Neural cell (in vitro differentiated cells): ENCODE measurements at regions not wholly inside any gene's neighbourhood (a gene's known extent, or its start where the extent isn't known, plus 50 kb on each side); places are given as distances from the start of the nearest gene placed in this dataset.

ENCODE experiments used
- H2AFZ ChIP-seq: fragments of 200-600, 300-800 bp; sonication (generic), shearing (Covaris generic); 2 replicates; pipeline ENCODE4 v1.6.0; 2014; ENCODE audit warnings: low read depth, mild to moderate bottlenecking, antibody characterized with exemption, low read length, moderate library complexity
- H3F3A ChIP-seq: fragments of 200-600 bp; shearing (Covaris generic); 2 replicates; pipeline ENCODE4 v1.6.1; 2016; ENCODE audit warnings: mild to moderate bottlenecking, moderate library complexity, mixed read lengths, antibody characterized with exemption, low read length; ENCODE audit not compliant: insufficient read depth, poor library complexity, severe bottlenecking
- H3K27ac ChIP-seq: fragments of 200-600, 300-800 bp; sonication (generic), shearing (Covaris generic); 2 replicates; pipeline ENCODE4 v1.5.1; 2014; ENCODE audit warnings: mild to moderate bottlenecking, low read length, moderate library complexity
- H3K27me3 ChIP-seq: fragments of 300-800, 200-600 bp; sonication (generic), shearing (Covaris generic); 2 replicates; pipeline ENCODE4 v1.6.0; 2014; ENCODE audit warnings: mild to moderate bottlenecking, low read depth, low read length, moderate library complexity; ENCODE audit not compliant: insufficient read depth
- H3K36me3 ChIP-seq: fragments of 300-800, 200-600 bp; sonication (generic), shearing (Covaris generic); 2 replicates; pipeline ENCODE4 v1.5.1; 2014; ENCODE audit warnings: mild to moderate bottlenecking, antibody characterized with exemption, low read length, moderate library complexity; ENCODE audit not compliant: insufficient read depth
- H3K4me2 ChIP-seq: fragments of 300-800, 200-600 bp; sonication (generic), shearing (Covaris generic); 2 replicates; pipeline ENCODE4 v1.6.0; 2014; ENCODE audit warnings: mild to moderate bottlenecking, low read length
- H3K4me3 ChIP-seq: fragments of 300-800, 200-600 bp; sonication (generic), shearing (Covaris generic); 2 replicates; pipeline ENCODE4 v1.5.1; 2014; ENCODE audit warnings: mild to moderate bottlenecking, low read length, moderate library complexity
- H3K79me2 ChIP-seq: fragments of 200-600 bp; shearing (Covaris generic); replicated peaks from 2 replicates; pipeline ENCODE4 v1.6.0; 2014; ENCODE audit warnings: mild to moderate bottlenecking, low read length, moderate library complexity; ENCODE audit not compliant: insufficient read depth
- H3K9ac ChIP-seq: fragments of 300-800, 200-600 bp; sonication (generic), shearing (Covaris generic); 2 replicates; pipeline ENCODE4 v1.6.1; 2016; ENCODE audit warnings: mild to moderate bottlenecking, low read length, mixed read lengths
- H3K9me2 ChIP-seq: fragments of 200-600 bp; shearing (Covaris generic); 2 replicates; pipeline ENCODE4 v1.6.1; 2016; ENCODE audit warnings: mild to moderate bottlenecking, low read length, mixed read lengths; ENCODE audit not compliant: insufficient read depth
- H3K9me3 ChIP-seq: fragments of 200-600, 300-800 bp; sonication (generic), shearing (Covaris generic); 2 replicates; pipeline ENCODE4 v1.6.1; 2016; ENCODE audit warnings: mild to moderate bottlenecking, mixed run types, low read length, moderate library complexity, mixed read lengths
- H4K20me1 ChIP-seq: fragments of 200-600 bp; shearing (Covaris generic); 2 replicates; pipeline ENCODE4 v1.6.1; 2016; ENCODE audit warnings: mild to moderate bottlenecking, mixed run types; ENCODE audit not compliant: insufficient read depth
- CTCF ChIP-seq: fragments of 450-650 bp; IDR thresholded peaks from 2 replicates; pipeline ENCODE4 v1.5.1; 2014; ENCODE audit warnings: antibody characterized with exemption, mild to moderate bottlenecking, moderate library complexity; ENCODE audit not compliant: poor library complexity, severe bottlenecking
- EP300 ChIP-seq: fragments of 450-650 bp; conservative IDR thresholded peaks from 2 replicates; pipeline ENCODE4 v1.6.1; 2014; ENCODE audit warnings: antibody characterized with exemption, mild to moderate bottlenecking, moderate library complexity; ENCODE audit not compliant: poor library complexity, severe bottlenecking
- EZH2 ChIP-seq: fragments of 200-600, 300-800 bp; shearing (Covaris generic), sonication (generic); IDR thresholded peaks from 2 replicates; pipeline ENCODE4 v1.6.1; 2014; ENCODE audit warnings: antibody characterized with exemption, low read length, borderline replicate concordance, mild to moderate bottlenecking; ENCODE audit not compliant: insufficient read depth, poor library complexity, severe bottlenecking
- MXI1 ChIP-seq: fragments of 450-650 bp; conservative IDR thresholded peaks from 2 replicates; pipeline ENCODE4 v1.6.1; 2014; ENCODE audit warnings: antibody characterized with exemption, mild to moderate bottlenecking; ENCODE audit not compliant: poor library complexity, severe bottlenecking
- POLR2AphosphoS5 ChIP-seq: IDR thresholded peaks from 2 replicates; pipeline ENCODE4 v1.6.1; 2012
- RAD21 ChIP-seq: fragments of 450-650 bp; conservative IDR thresholded peaks from 2 replicates; pipeline ENCODE4 v1.6.1; 2014; ENCODE audit warnings: antibody characterized with exemption, mild to moderate bottlenecking, moderate library complexity
- SMC3 ChIP-seq: fragments of 450-650 bp; conservative IDR thresholded peaks from 2 replicates; pipeline ENCODE4 v1.6.1; 2014; ENCODE audit warnings: antibody characterized with exemption, mild to moderate bottlenecking, moderate library complexity; ENCODE audit not compliant: poor library complexity
- TAF1 ChIP-seq: IDR thresholded peaks from 2 replicates; pipeline ENCODE4 v1.6.1; 2012; ENCODE audit warnings: low read depth
- TF ChIP-seq, protein P1 (sequence below): IDR thresholded peaks from 2 replicates; pipeline ENCODE4 v1.6.1; 2012; ENCODE audit warnings: borderline replicate concordance

DNA sequence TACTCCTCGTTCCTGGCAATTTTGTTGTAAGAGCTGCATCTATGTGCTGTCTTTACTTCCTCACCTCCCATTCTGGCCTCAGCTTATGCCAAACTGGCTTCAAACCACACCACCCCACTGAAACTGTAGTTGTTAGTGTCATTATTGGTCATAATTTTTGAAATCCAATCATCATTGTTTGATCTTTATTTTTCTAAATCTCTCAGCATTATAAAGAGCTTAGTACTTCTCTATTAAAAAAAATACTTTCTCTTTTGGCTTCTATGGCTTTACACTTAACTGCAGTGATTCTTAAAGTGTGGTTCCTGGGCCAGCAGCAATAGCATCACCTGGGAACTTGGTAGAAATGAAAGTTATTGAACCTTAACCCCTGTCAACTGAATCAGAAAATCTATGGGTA lies 83.5 kb upstream of the GRPR start:
- Histone ChIP-seq H3K9ac (no peak overlapping the region), H3K9me2 (no peaks in the 10 kb centered on the region), H3K79me2 (no peaks in the 10 kb centered on the region)

DNA sequence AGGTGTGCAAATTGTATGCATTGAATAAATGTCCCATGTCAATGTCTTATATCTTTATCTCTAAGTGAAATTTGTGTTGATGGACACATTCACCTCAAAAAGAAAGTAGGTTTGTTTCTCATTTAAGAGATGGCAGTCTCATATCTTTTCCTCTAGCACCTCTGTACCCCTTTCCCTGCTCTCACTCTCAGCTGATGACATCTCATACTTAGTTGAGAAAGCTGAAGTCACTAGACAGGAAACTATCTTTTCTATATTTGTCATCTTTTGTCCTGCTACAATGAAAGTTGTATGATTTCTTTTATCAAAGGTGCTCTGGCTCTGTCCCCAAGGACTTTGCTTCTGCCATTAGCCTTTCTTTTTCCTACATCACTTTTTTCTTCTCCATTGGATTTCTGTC lies 84.0 kb upstream of the GRPR start:
- Histone ChIP-seq H3K9me2 (no peaks in the 10 kb centered on the region), H3F3A (no peaks in the 10 kb centered on the region), H3K27me3 (no peaks in the 10 kb centered on the region), H3K4me2 (no peak overlapping the region), H3K9ac (no peak overlapping the region), H3K4me3 (no peak overlapping the region), H3K79me2 (no peaks in the 10 kb centered on the region), H2AFZ (no peak overlapping the region), H3K9me3 (no peaks in the 10 kb centered on the region), H4K20me1 (no peaks in the 10 kb centered on the region), H3K36me3 (no peaks in the 10 kb centered on the region), H3K27ac (no peak overlapping the region)
- TF ChIP-seq TAF1 (no peak), EP300 (no peak), POLR2AphosphoS5 (no peak), RAD21 (no peak), EZH2 (no peak), CTCF (no peak), SMC3 (no peak), MXI1 (no peak)
- TF ChIP-seq, protein P1, sequence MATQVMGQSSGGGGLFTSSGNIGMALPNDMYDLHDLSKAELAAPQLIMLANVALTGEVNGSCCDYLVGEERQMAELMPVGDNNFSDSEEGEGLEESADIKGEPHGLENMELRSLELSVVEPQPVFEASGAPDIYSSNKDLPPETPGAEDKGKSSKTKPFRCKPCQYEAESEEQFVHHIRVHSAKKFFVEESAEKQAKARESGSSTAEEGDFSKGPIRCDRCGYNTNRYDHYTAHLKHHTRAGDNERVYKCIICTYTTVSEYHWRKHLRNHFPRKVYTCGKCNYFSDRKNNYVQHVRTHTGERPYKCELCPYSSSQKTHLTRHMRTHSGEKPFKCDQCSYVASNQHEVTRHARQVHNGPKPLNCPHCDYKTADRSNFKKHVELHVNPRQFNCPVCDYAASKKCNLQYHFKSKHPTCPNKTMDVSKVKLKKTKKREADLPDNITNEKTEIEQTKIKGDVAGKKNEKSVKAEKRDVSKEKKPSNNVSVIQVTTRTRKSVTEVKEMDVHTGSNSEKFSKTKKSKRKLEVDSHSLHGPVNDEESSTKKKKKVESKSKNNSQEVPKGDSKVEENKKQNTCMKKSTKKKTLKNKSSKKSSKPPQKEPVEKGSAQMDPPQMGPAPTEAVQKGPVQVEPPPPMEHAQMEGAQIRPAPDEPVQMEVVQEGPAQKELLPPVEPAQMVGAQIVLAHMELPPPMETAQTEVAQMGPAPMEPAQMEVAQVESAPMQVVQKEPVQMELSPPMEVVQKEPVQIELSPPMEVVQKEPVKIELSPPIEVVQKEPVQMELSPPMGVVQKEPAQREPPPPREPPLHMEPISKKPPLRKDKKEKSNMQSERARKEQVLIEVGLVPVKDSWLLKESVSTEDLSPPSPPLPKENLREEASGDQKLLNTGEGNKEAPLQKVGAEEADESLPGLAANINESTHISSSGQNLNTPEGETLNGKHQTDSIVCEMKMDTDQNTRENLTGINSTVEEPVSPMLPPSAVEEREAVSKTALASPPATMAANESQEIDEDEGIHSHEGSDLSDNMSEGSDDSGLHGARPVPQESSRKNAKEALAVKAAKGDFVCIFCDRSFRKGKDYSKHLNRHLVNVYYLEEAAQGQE = no peak

More for the DNA sequence above, 83.5 kb upstream of the GRPR start:
- Histone ChIP-seq H3K4me3 (no peak overlapping the region), H3K27me3 (no peaks in the 10 kb centered on the region), H2AFZ (no peak overlapping the region), H3K36me3 (no peaks in the 10 kb centered on the region), H4K20me1 (no peaks in the 10 kb centered on the region), H3F3A (no peaks in the 10 kb centered on the region), H3K9me3 (no peaks in the 10 kb centered on the region), H3K4me2 (no peak overlapping the region), H3K27ac (no peak overlapping the region)
- TF ChIP-seq, protein P1 = no peak
- no peak for TF ChIP-seq MXI1
- TF ChIP-seq POLR2AphosphoS5 = no peak
- no peak for TF ChIP-seq SMC3
- TF ChIP-seq CTCF = no peak
- TF ChIP-seq EZH2 = no peak
- TF ChIP-seq TAF1 = no peak
- TF ChIP-seq RAD21 = no peak
- no peak for TF ChIP-seq EP300
